ENCODE measurements at regions not wholly inside any gene's neighbourhood (a gene's known extent, or its start where the extent isn't known, plus 50 kb on each side); places are given as distances from the start of the nearest gene placed in this dataset.
"Not testable (repeated sequence)": the region's sequence is repeated elsewhere in the genome, so short reads cannot be mapped to it uniquely, and the experiment has no call there.

DNA sequence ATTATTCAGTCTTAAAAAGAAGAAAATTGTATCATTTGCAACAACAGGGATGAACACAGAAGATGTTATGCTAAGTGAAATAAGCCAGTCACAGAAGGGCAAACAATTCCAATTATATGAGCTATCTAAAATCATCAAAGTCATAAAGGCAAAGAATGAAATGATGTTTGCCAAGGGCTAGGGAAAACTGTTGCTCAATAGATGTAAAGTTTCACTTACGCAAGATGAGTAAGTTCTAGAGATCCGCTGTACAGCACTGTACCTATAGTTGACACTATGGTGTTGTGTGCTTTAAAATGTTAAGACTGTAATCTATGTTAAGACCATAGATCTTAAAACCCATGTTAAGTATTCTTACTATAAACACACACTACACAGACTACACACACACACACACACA, 904.6 kb upstream of the LRRN3 start:
- no peak for DNase-seq

DNA sequence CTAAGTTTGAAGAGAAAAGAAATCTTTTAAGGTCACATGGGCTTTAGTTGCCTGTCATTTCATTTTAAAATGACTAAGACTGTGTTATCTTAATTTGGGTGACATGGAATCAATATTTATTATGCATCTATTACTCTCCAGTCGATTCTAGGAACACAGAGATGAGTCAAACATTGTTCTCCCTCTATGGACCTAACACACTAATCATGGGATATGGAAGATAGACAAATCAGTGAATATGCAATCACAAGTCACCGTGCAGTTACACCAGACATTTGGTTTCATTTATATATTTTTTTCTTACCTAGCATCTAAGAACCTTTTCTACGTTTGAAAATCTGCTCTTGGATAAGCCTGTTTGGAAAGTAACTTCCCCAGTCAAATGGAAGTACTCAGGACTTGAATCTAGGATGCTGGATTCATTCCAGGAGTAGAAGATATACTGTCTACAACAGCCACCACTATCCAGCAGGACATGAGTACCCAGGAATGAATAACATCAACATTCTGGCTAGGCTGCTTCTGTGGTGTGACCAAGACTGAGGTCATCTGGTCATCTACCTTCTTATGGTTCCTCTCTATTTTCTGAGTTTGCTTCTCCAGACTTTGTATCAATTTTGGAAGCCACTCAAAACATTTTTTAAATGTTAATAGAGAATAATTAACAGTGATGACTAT, 902.9 kb upstream of the LRRN3 start:
- no peak for DNase-seq

DNA sequence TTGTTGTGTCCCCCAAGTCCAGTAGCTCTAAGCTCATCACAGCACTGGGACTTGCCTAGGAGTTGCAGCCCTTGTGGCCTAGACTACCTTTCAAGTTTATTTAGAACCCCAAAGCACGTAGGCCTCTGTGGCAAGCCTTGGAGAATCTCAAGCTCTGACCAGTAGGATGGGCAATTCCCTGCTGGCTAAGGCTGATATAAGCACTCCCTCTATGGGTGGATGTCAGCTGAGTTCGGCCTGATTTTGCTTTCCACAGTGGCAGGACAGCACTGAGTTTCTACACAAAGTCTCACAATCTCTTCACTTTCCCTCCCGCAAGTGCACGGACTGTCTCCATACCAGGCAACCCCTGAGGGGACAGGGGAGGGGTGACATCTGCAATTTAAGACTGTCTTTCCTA, 886.4 kb upstream of the LRRN3 start:
- no peak for DNase-seq

DNA sequence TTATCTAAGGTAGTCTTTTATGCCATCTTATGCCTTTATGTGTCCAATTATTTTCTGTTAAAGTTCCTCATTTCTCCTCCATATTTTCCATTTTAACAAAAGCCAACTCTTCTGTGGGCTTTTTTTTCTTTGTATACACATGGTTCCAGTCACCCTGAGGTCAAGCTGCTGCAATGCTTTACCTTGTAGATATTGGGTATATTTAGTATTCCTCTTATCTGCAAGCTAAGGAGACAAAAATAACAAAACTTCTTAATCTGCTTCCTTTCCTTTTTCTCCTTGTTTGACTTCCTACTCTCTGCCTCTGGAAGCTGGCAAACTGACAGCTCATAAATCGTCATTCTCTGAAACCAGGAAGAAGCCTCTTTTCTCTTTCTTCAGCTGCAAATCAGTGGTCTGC, 885.0 kb upstream of the LRRN3 start:
- DNase-seq: no peak

DNA sequence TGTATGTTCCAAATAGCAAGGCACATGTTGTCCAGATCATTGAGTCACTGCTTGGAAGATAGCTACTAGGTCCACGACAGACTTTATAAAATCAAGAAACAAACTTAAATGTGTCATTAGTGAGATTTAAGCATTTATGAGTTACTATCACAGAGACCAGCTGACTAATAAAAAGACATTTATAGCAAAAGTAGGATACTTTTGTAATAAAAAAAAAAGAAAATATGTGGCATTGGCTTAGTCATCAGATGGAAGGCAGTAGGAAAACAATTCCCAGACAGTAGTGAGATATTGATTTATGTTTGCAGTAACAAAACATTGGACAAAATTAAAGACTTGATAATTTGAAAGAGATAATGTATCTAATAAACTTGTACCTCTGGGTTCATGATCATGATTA, 881.0 kb upstream of the LRRN3 start:
- no peak for DNase-seq

DNA sequence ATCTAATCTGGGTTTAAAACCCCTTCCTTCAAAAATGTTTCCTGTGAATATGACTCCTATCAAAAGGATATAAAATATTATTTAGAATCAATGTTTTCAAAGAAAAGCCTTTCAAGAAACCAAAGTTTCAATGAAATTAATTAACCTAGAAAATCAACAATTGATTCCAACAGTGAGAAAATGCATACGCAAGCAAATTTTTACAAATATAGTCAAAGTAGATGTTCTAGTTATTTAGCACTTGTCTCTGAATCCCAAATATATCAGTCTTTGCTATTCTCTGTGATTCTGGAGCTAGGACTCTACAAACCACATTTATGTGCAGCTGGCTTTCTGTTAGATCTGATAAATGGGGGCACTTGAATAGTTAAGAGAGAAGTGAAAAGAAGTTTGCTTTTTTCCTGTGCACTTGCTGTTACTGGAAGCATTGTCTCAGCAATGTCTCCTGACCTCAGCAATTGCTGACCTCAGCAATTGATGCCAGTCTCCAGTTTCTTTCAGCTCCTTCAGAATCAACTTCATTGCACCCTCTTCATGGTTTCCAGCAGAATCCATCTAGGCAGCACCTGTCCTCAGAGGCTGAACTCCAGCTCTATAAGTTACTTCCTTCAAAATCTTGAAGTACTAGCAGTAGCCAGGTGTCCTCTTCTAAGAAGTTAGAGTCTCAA, 879.9 kb upstream of the LRRN3 start:
- no peak for DNase-seq

DNA sequence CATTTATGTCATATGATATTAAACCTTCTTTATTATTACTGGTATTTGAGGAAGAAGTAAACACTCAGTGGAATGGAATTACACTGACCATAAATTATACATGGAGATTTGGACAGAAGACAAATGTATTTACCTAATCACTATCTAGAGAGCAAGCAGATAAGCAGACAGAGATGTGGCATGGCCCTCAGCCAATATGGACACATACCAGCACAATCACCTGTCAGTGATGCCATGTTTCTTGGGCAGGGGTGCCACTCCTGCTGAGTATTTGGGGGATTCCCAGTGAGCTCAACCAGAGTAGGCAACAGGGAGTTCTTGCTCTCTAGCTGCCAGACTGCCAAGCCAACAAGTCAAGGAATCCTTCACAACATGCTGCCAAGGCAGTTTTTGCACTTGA, 866.3 kb upstream of the LRRN3 start:
- DNase-seq: no peak

DNA sequence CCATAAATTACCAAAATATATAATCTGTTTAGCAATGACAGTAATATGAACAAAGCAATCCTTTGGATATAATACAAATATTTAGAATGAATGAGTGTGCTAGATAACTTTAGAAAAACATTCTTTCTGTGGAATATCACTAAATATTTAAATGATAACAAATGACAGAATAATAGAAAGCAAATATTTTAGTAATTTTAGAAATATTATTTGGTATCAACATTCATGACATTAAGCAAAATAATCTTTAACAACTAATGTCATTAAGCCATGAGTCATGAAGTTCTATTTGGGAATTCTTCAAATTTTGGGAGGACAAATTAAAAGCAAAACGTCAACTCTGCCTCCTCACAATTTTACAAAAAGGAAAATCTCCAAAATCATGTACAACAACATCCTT, 844.8 kb upstream of the LRRN3 start:
- no peak for DNase-seq

DNA sequence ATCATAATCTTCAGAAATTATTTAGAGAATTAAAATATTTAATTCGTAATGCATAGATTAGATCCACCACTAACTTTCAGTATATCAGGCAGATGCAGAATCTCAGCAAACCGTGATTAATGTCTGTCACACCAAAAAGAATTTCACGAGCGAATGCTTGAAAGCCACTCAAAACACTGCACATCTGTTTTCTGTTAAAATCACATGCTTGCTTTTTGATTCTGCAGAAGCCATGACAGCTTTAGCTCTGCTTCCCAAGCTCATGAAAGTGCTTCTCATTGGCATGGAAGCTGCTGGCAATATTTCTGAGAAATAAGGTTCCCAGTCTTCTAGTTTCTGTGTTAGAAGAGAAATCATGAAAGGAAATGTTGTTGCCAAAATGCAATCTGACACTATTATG, 837.8 kb upstream of the LRRN3 start:
- DNase-seq: no peak

DNA sequence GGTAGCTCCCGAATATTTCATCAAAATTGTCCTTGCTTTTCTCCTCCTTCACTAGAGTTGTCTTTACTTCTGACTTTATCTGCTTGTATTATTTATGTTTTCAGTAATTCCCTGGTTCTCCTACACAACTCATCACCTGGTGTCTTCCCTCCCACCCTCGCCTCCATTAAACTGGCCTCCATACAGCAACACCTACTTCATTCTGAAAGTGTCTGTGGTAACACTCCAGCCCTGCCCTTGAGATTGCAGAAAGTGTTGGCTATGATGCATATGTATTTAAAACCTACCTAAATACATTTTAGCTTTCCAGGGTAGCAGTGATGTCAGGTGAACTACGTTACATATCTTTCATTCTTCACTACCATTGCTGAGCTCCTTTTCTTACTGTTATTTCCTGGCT, 833.3 kb upstream of the LRRN3 start:
- no peak for DNase-seq

DNA sequence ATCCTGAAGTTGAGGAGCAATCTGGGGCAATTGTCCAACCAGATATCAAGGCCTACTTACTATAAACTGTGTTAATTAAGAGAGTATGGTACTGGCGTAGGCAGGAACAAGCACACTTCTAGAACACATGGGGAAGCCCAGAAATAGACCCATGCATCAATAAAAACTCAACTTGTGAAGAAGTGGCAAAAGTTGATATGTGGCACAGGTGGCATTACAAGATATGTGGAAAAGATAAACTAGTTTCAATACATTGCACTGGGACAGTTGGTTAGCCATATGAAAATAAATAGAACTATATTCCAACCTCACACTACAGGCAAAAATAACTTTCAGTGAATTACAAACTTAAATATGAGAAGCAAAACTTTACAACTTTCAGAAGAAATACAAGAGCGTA, 828.7 kb upstream of the LRRN3 start:
- DNase-seq: no peak

DNA sequence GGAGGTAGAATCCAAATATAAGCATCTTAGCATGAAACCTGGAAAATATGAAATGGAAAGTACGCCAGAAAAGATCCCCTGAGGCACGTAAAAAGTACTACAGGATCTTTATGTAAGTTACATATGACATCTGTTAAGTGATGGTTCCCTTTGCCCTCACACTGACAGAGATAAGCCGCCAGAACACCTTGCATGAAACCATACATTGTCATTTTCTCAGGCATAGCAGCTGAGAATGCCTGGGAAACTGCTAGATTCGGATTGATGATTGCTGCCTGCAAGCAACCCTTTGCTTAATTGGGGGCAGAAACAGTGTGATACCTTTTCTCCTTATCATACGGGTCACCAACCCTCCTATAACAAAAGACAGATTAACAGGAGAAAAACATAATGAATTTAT, 826.6 kb upstream of the LRRN3 start:
- DNase-seq: no peak

DNA sequence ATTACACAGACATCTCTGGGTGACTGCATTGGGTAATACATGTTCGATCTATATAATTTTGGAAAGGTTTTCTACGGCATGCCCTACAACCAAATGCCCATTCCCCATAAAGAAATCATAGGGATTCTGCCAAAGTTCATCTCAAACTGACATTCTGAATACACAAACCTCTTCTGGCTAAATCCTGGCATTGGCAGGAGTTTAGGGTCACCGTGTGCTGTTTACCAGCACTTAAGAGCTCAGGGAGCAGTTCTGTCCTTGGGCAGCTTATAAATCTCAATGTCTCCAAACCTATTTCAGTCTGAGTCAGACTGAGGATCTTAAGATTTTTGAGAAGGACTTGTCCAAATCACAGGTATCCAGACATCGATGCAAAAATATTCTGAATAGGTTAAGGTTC, 809.6 kb upstream of the LRRN3 start:
- no peak for DNase-seq

DNA sequence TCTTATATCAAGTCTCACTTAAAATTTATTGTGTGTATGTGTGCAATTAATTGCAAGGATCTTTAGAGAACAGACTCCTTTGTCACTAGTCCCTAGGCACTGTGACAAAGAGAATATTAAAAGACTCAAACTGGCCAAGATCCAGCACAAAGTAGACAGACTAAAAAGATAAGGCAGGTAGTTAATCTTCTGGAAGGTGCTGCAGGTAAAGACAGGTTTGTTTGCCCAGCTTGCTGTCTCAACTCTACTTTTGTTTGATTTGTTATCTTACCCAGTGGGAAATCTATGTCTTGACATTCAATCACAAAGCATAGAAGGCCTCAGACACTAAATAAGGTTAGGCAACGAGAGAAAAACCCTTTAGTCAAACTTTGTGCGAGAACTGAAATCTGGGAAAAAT, 807.9 kb upstream of the LRRN3 start:
- no peak for DNase-seq

DNA sequence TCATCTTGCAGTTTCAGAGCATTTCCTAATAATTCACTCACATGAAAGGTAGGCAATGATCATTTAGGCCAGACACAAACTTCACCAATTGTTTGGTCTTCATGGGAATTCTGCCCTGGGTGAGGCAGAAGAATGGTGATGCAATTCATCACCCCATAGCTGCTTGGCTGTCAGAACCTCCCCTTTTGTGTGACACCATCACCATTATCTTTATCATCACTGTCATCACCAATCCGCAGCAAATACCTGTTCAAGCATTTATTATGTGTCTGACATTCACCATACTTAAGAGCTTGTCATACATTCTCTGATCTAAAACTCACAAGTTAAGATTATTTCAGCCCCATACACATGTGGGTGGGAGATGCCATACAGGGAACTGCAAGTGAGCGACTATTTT, 799.5 kb upstream of the LRRN3 start:
- no peak for DNase-seq

DNA sequence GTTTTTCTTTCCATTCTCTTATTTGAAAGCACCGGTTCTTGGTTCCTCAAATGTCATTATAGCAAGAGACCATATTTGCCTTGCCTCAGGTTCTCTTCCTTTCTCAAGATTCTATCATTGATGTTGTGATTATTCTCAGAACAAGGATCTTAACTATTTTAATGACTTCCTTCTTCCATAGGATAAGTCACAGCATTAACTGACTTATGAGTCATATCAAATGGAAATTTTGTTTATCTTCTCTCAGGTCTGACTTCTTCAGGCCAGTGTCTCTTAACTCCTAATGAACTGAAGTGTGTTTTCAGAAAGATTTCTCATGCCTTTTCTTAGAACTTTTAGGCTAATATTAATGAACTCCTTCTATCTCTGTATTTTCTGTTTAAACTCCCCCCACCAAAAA, 794.6 kb upstream of the LRRN3 start:
- no peak for DNase-seq

DNA sequence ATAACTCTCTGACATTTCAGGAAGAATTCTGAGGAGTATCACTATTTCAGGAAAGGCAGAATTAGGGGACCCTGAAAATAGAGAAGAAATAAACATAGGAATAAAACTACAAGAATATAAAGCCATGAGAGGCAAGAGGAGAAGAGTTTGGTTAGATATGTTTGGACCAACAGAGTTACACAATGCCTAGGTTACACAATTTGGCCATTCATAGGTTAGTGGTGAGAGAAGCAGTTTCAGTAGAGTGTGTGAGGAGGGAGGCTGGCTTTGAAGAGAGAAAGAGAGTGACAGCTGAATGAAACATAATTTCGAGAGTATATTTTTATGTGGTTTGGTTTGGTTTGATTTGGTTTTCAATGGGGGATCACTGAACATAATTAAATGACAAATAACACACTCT, 783.2 kb upstream of the LRRN3 start:
- DNase-seq: no peak

DNA sequence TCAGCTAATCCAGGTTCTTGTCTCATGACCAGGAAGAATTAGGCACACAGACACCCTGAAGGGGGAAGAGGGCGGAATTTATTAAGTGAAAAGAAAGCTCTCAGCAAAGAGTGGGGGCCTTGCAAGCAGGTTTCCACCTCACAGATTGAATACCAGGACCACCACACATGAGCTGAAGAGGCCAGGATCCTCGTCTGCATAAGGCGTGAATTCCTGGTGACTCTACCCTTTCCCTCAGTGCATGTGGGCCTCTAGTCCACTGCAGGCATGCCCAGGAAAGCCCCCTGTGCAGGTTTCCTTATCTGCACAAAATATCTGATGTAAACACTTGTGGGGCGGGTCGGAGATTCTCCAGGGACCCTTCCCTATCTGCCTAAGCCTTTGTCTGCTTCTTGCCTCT, 782.1 kb upstream of the LRRN3 start:
- DNase-seq: no peak

DNA sequence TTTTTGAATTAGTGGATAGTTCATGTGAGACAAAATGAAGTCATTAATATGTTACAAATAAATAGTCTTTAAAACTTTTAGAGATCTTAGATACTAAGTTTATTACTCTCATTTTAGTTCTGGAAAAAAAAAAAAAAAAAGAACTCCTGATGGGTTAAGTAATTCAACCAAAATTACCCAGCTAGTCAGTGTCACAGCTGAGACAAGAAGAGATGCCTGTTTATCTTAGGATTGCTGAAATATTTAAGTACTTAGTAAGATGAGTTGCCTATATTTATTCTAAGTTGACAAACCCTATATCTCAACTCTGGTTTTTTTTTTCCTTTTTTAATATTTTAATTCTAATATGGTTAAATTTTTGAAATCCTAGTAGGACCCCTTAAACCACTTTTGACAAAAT, 781.0 kb upstream of the LRRN3 start:
- DNase-seq: no peak

DNA sequence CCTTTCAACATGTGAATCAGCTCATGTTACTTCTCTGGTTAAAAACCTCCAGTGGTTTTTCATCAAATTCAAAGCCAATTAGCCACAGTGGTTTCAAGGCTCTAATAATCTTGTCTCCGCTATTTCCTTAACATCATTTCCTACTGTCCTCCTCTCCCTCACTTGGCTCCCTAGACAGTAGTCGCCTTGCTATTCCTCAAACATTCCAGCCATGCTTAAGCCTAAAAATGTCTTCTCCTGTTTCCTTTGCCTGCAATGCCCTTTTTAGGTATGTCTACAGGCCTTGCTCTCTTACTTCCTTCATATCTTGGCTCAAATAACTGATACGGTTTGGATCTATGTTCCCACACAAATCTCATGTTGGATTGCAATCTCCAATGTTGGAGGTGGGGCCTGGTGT, 779.4 kb upstream of the LRRN3 start:
- DNase-seq: no peak

DNA sequence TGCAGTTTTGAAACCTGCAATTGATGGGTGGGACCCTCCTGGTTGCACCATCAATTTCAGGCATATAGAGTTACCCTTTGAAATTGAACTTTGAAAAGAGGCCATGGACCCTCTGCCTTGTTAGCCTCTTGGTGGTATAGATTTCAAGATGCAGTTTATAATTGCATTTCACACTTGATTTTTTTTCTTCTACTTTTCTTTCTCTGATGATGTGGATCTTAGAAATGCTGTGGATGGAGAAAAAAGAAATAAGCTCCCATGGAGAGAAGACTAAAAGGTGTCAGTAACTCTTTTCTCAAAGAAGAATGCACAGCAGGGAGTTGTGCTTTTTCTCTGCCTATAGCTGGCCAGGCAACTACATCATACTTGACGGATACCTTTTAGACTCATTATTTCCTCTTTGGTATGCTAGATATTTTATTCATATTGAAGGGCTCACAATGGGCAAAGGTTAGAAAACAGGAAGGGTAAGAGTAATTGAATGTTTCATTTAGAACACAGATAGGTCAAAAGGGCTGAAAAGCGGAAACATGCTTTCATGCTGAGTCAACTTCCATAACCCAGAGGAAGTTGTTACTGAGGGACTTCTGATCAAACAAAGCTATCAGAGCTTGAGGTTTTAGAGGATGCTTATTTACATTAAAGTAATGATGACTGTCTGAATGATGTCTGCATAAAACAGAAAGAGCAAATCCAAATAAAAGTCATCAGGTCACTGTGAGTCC, 773.2 kb upstream of the LRRN3 start:
- no peak for DNase-seq

DNA sequence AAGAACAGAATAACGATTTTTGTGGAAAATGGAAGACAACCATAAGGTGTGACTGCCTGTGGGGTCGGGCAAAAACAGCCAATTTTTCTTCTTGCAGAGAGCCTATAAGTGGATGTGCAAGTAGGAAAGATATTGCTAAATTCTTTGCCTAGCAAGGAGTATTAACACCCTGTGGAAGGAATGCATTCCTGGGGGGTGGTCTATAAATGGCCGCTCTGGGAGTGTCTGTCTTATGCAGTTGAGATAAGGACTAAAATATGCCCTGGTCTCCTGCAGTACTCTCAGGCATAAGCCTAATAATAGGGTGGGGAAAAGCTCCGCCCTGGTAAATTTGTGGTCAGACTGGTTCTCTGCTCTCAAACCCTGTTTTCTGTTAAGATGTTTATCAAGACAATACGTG, 770.6 kb upstream of the LRRN3 start:
- not testable (repeated sequence) for DNase-seq

DNA sequence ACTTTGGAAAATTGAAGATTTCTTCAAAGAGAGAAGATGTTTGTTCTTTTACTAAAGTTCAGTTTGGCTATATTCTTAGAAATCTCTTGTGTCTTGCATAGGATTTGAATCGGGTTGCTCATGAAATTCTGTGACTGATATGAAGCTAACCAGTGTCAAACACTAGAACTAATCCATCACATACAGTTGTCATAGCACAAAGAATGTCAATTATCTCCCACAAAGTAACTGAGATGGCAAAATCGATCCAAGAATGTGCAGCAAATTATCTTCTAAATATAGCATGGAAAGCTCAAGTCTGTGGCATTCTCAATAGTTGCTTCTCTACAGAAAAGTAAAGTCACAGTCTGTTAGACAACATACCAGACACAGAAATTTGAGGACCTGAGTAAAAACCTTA, 768.1 kb upstream of the LRRN3 start:
- no peak for DNase-seq

DNA sequence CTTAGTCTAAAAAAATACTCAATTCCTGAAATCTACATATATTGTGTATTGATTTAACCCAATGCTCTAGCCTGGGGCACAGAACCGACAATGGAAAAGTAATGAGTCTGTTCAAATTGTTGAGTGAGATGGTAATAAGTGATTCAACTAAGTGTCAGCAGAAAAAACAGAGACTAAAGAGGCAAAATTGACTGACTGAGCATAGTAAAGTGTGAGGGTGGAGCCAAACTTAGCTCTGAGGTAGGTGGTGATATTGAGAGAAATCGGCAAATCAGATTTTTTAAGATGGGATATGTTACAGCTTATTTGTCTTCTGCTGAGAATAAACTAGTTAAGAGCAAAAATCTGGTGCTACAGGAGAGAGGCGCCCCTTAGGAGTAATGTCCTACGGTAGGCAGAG, 764.0 kb upstream of the LRRN3 start:
- DNase-seq: no peak

DNA sequence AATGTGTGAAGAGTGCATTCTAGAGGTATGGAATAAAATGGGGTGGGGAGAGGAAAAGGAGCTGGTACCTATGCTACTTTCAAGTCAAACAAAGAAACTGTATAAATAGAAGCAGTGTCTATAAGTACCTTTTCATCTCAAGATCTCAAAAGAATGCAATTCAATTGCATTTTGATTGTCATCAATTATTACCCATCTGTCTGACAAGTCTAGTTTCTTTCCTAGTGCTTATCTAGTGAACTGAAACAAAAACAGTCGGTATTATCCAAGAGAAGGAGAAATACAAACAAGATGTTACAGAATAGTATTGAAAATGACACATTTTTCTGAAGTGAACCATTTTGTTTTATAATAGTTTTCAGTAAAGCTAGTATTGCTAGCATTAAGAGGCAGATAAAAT, 754.5 kb upstream of the LRRN3 start:
- DNase-seq: no peak

Measured in activated CD4-positive, alpha-beta T cell treated with anti-CD3 and anti-CD28 coated beads, Interleukin-2, amount 50 U/mL, for 48 hours (primary cell).